ENCODE measurements at regions not wholly inside any gene's neighbourhood (a gene's known extent, or its start where the extent isn't known, plus 50 kb on each side); places are given as distances from the start of the nearest gene placed in this dataset.

GRCh38 chr18:10040287-10041011, 126.6 kb downstream of the VAPA start:
- TF ChIP-seq CTCF (conservative IDR thresholded peaks at IDR 0.05; ENCODE audit: low read depth): no peak
- no peak for DNase-seq (ENCODE audit: low spot score)
- ChIA-PET POLR2A (ENCODE audit: low non-redundant PET) (no interaction called here), CTCF (interaction anchor here (0.5 to 0.6 kb wide), 2 partner anchors 10 to 451 kb away, joined by 3 to 6 read pairs; no protein-coding TSS in a partner anchor)
- H3K27ac ChIP-seq: no peak overlapping the region

- TF ChIP-seq CTCF (conservative IDR thresholded peaks at IDR 0.05; ENCODE audit: low read depth): no peak
- H3K27ac ChIP-seq: no peak overlapping the region
- DNase-seq (ENCODE audit: low spot score): no peak
- CTCF ChIA-PET: interaction anchor here (0.5 to 0.7 kb wide), 2 partner anchors 210 to 450 kb away, joined by 3 read pairs; no protein-coding TSS in a partner anchor
- POLR2A ChIA-PET (ENCODE audit: low non-redundant PET): no interaction called here
These were observed 127.4 kb downstream of the VAPA start for GRCh38 chr18:10041180-10041579.

GRCh38 chr18:10042492-10042891, 128.7 kb downstream of the VAPA start:
- CTCF ChIA-PET: no interaction called here
- POLR2A ChIA-PET (ENCODE audit: low non-redundant PET): no interaction called here
- no peak overlapping the region for H3K27ac ChIP-seq
- TF ChIP-seq CTCF (conservative IDR thresholded peaks at IDR 0.05; ENCODE audit: low read depth): no peak
- DNase-seq (ENCODE audit: low spot score): no peak

GRCh38 chr18:10044054-10044453, 130.2 kb downstream of the VAPA start:
- no peak for DNase-seq (ENCODE audit: low spot score)
- TF ChIP-seq CTCF (conservative IDR thresholded peaks at IDR 0.05; ENCODE audit: low read depth): no peak
- ChIA-PET POLR2A (ENCODE audit: low non-redundant PET) (no interaction called here), CTCF (no interaction called here)
- H3K27ac ChIP-seq: no peak overlapping the region

GRCh38 chr18:10045296-10045891, 131.6 kb downstream of the VAPA start:
- CTCF ChIA-PET: no interaction called here

More at GRCh38 chr18:10045296-10045891, 131.6 kb downstream of the VAPA start:
- no peak for TF ChIP-seq CTCF (conservative IDR thresholded peaks at IDR 0.05; ENCODE audit: low read depth)
- POLR2A ChIA-PET (ENCODE audit: low non-redundant PET): no interaction called here
- no peak overlapping the region for H3K27ac ChIP-seq
- no peak for DNase-seq (ENCODE audit: low spot score)
